CD14-positive monocyte (primary cell): ENCODE measurements at regions not wholly inside any gene's neighbourhood (a gene's known extent, or its start where the extent isn't known, plus 50 kb on each side); places are given as distances from the start of the nearest gene placed in this dataset.

Experiments used
- DNase-seq, 3 donors: peaks; one replicate each; pipeline ENCODE4 v3.0.0-alpha.2; 2011 to 2022
- H2AFZ ChIP-seq: 2 replicates; pipeline ENCODE4 v1.6.0; 2012; ENCODE audit warnings: mild to moderate bottlenecking, low read depth, low read length, inconsistent platforms; ENCODE audit not compliant: insufficient read depth, poor library complexity, severe bottlenecking
- H3K27ac ChIP-seq, 2 donors: 1 replicate in 1 of 2; 2 replicates in 1 of 2; pipeline ENCODE4 v1.5.1; 2012 to 2013; ENCODE audit warnings: low read length in 2 of 2, control low read depth in 1 of 2, inconsistent platforms in 1 of 2, low read depth in 1 of 2, mild to moderate bottlenecking in 1 of 2
- H3K27me3 ChIP-seq, 2 donors: one replicate each; pipeline versions ENCODE4 v1.6.0 to v1.6.1; 2011 to 2013; ENCODE audit warnings: low read length in 2 of 2; ENCODE audit not compliant: control insufficient read depth in 2 of 2, insufficient read depth in 2 of 2
- H3K36me3 ChIP-seq, 2 donors: replicated peaks in 1 of 2; 1 replicate in 1 of 2; 2 replicates in 1 of 2; pipeline versions ENCODE4 v1.5.1 to v1.6.1; 2012 to 2013; ENCODE audit warnings: low read length in 2 of 2, control low read depth in 1 of 2, inconsistent platforms in 1 of 2, mild to moderate bottlenecking in 1 of 2; ENCODE audit not compliant: insufficient read depth in 2 of 2, control insufficient read depth in 1 of 2
- H3K4me1 ChIP-seq, 2 donors: 1 replicate in 1 of 2; 2 replicates in 1 of 2; pipeline versions ENCODE4 v1.5.1 to v1.6.1; 2012 to 2013; ENCODE audit warnings: low read length in 2 of 2, control low read depth in 1 of 2, inconsistent platforms in 1 of 2, mild to moderate bottlenecking in 1 of 2, moderate library complexity in 1 of 2; ENCODE audit not compliant: insufficient read depth in 2 of 2, control insufficient read depth in 1 of 2
- H3K4me2 ChIP-seq: replicated peaks from 2 replicates; pipeline ENCODE3; 2012; ENCODE audit warnings: low read length, moderate library complexity, mild to moderate bottlenecking; ENCODE audit not compliant: poor library complexity, severe bottlenecking; ENCODE audit errors: extremely low read depth
- H3K4me3 ChIP-seq, 3 experiments: fragments of 200-600 bp in 1 of 3; sonication (generic) in 1 of 3; replicated peaks in 1 of 3; 1 replicate in 2 of 3; 2 replicates in 1 of 3; pipeline ENCODE4 v1.5.1; 2011 to 2013; ENCODE audit warnings: low read length in 3 of 3, mild to moderate bottlenecking in 3 of 3, control low read depth in 2 of 3, low read depth in 2 of 3, inconsistent platforms in 1 of 3, moderate library complexity in 1 of 3
- H3K79me2 ChIP-seq: 2 replicates; pipeline ENCODE4 v1.6.0; 2012; ENCODE audit warnings: mild to moderate bottlenecking, control low read depth, inconsistent platforms, low read length, moderate library complexity; ENCODE audit not compliant: insufficient read depth
- H3K9ac ChIP-seq: 2 replicates; pipeline ENCODE4 v1.6.0; 2017; ENCODE audit warnings: low read length, mild to moderate bottlenecking; ENCODE audit not compliant: insufficient read depth, poor library complexity, severe bottlenecking
- H3K9me3 ChIP-seq, 2 donors: replicated peaks in 1 of 2; 1 replicate in 1 of 2; 2 replicates in 1 of 2; pipeline versions ENCODE4 v1.5.1 to v1.6.1; 2012 to 2013; ENCODE audit warnings: low read length in 2 of 2, control low read depth in 1 of 2; ENCODE audit not compliant: control insufficient read depth in 1 of 2, insufficient read depth in 1 of 2
- H4K20me1 ChIP-seq: 2 replicates; pipeline ENCODE4 v1.6.0; 2012; ENCODE audit warnings: mild to moderate bottlenecking, low read length, control low read depth, moderate library complexity; ENCODE audit not compliant: insufficient read depth
- H3K27ac Mint-ChIP-seq, 7 donors: one replicate each; pipeline ENCODE4 v1.8.0; 2020; ENCODE audit warnings: mild to moderate bottlenecking in 7 of 7, mixed read lengths in 7 of 7, moderate library complexity in 6 of 7, inconsistent platforms in 2 of 7
- H3K27me3 Mint-ChIP-seq, 3 donors: one replicate each; pipeline ENCODE4 v1.8.0; 2021 to 2022; ENCODE audit warnings: low read depth in 3 of 3, mild to moderate bottlenecking in 3 of 3, mixed read lengths in 3 of 3, moderate library complexity in 3 of 3, inconsistent platforms in 1 of 3
- H3K36me3 Mint-ChIP-seq, 2 donors: one replicate each; pipeline ENCODE4 v1.8.0; 2020; ENCODE audit warnings: mixed read lengths in 2 of 2, inconsistent platforms in 1 of 2, mild to moderate bottlenecking in 1 of 2
- H3K4me1 Mint-ChIP-seq: one replicate; pipeline ENCODE4 v1.8.0; 2020; ENCODE audit warnings: mild to moderate bottlenecking, mixed read lengths
- H3K4me3 Mint-ChIP-seq, 2 donors: one replicate each; pipeline ENCODE4 v1.8.0; 2020; ENCODE audit warnings: mild to moderate bottlenecking in 2 of 2, mixed read lengths in 2 of 2, moderate library complexity in 1 of 2
- H3K9me3 Mint-ChIP-seq, 7 donors: one replicate each; pipeline ENCODE4 v1.8.0; 2020 to 2022; ENCODE audit warnings: mixed read lengths in 7 of 7, mild to moderate bottlenecking in 6 of 7, moderate library complexity in 6 of 7, inconsistent platforms in 2 of 7
- CTCF ChIP-seq: fragments of 200-600 bp; IDR thresholded peaks from one replicate; pipeline ENCODE4 v1.8.0; 2022; ENCODE audit warnings: antibody characterized with exemption, mild to moderate bottlenecking
- WGBS: methylation state at CpG from one replicate; pipeline ENCODE4 v1.1.5; 2013; ENCODE audit warnings: missing lambda C conversion rate; ENCODE audit not compliant: insufficient coverage; 5-methylcytosine and 5-hydroxymethylcytosine counted together
- intact Hi-C, 2 donors: fragments of 100-400 bp; cut with micrococcal nuclease; formaldehyde crosslinking; loops; one replicate each; pipeline versions ENCODE4 v1.15.0 to v1.15.1; 2023

GRCh38 chr13:63427170-63427569, 2011.5 kb upstream of the PCDH20 start:
- Mint-ChIP-seq H3K4me3 (no peak overlapping the region), H3K9me3 (peaks cover 0 to 9% (median 3%) of the 10 kb centered on the region in 7 donors), H3K27me3 (no peaks in the 10 kb centered on the region), H3K27ac (no peak overlapping the region), H3K4me1 (no peaks in the 10 kb centered on the region), H3K36me3 (no peaks in the 10 kb centered on the region)
- H3K27me3 ChIP-seq = no peaks in the 10 kb centered on the region
- TF ChIP-seq CTCF = no peak
- H4K20me1 ChIP-seq = no peaks in the 10 kb centered on the region
- peaks cover 0 to 3% of the 10 kb centered on the region in 2 donors for H3K9me3 ChIP-seq
- no peak overlapping the region for H3K27ac ChIP-seq
- no peak overlapping the region for H3K4me2 ChIP-seq
- no peak overlapping the region for H3K9ac ChIP-seq
- intact Hi-C loops = no loop called here
- no peaks in the 10 kb centered on the region for H3K79me2 ChIP-seq
- H2AFZ ChIP-seq = no peak overlapping the region
- DNase-seq = no peak
- no CpG with 5 or more reads among the region's 2 CpGs for WGBS
- H3K4me3 ChIP-seq = no peak overlapping the region
- H3K4me1 ChIP-seq = no peaks in the 10 kb centered on the region
- H3K36me3 ChIP-seq = no peaks in the 10 kb centered on the region

GRCh38 chr13:63425131-63425530, 2009.5 kb upstream of the PCDH20 start:
- no peak overlapping the region for H3K4me3 Mint-ChIP-seq
- Histone ChIP-seq H2AFZ (no peak overlapping the region), H3K4me1 (no peaks in the 10 kb centered on the region), H3K9me3 (peaks cover 0 to 3% of the 10 kb centered on the region in 2 donors), H3K36me3 (no peaks in the 10 kb centered on the region), H3K79me2 (no peaks in the 10 kb centered on the region), H3K9ac (no peak overlapping the region), H3K4me3 (no peak overlapping the region), H3K4me2 (no peak overlapping the region), H3K27me3 (no peaks in the 10 kb centered on the region), H4K20me1 (no peaks in the 10 kb centered on the region), H3K27ac (no peak overlapping the region)
- H3K9me3 Mint-ChIP-seq = peaks cover 0 to 10% (median 3%) of the 10 kb centered on the region in 7 donors
- DNase-seq = no peak
- 100% methylated on average over 1 of the region's 2 CpGs for WGBS
- H3K27ac Mint-ChIP-seq = no peak overlapping the region
- H3K27me3 Mint-ChIP-seq = no peaks in the 10 kb centered on the region
- no peaks in the 10 kb centered on the region for H3K4me1 Mint-ChIP-seq
- H3K36me3 Mint-ChIP-seq = no peaks in the 10 kb centered on the region
- intact Hi-C loops = no loop called here
- no peak for TF ChIP-seq CTCF
